Non-pigmented ciliary epithelial cell (primary cell): ENCODE measurements at regions not wholly inside any gene's neighbourhood (a gene's known extent, or its start where the extent isn't known, plus 50 kb on each side); places are given as distances from the start of the nearest gene placed in this dataset.
"Not testable (repeated sequence)": the region's sequence is repeated elsewhere in the genome, so short reads cannot be mapped to it uniquely, and the experiment has no call there.

Experiments
- DNase-seq: peaks from one replicate; pipeline ENCODE4 v3.0.0-alpha.2; 2010; ENCODE audit warnings: low read depth

- no peak for DNase-seq
Measured at GRCh38 chr4:36590343-36590742, 308.9 kb downstream of the DTHD1 start.

GRCh38 chr4:36601864-36602495 is 320.6 kb downstream of the DTHD1 start:
- no peak for DNase-seq

- DNase-seq = no peak
Measured at GRCh38 chr4:36609661-36610060, 328.2 kb downstream of the DTHD1 start.

GRCh38 chr4:36610628-36611027 is 329.2 kb downstream of the DTHD1 start:
- no peak for DNase-seq

- DNase-seq = not testable (repeated sequence)
Measured at GRCh38 chr4:36613142-36613541, 331.7 kb downstream of the DTHD1 start.

- DNase-seq = no peak
Measured at GRCh38 chr4:36614011-36614410, 332.6 kb downstream of the DTHD1 start.

GRCh38 chr4:36618102-36618501 is 336.7 kb downstream of the DTHD1 start:
- no peak for DNase-seq

GRCh38 chr4:36624030-36624429 is 342.6 kb downstream of the DTHD1 start:
- no peak for DNase-seq

- DNase-seq = no peak
Measured at GRCh38 chr4:36638273-36638811, 356.9 kb downstream of the DTHD1 start.

GRCh38 chr4:36640876-36641275 is 359.5 kb downstream of the DTHD1 start:
- DNase-seq = no peak

GRCh38 chr4:36651253-36651652 is 369.8 kb downstream of the DTHD1 start:
- no peak for DNase-seq

GRCh38 chr4:36652857-36653256 is 371.4 kb downstream of the DTHD1 start:
- no peak for DNase-seq

- no peak for DNase-seq
Measured at GRCh38 chr4:36665985-36666527, 384.6 kb downstream of the DTHD1 start.

- DNase-seq = no peak
Measured at GRCh38 chr4:36675436-36675835, 394.0 kb downstream of the DTHD1 start.

- no peak for DNase-seq
Measured at GRCh38 chr4:36676139-36677050, 395.0 kb downstream of the DTHD1 start.

GRCh38 chr4:36677112-36677511 is 395.7 kb downstream of the DTHD1 start:
- DNase-seq = no peak

GRCh38 chr4:36677874-36678273 is 396.5 kb downstream of the DTHD1 start:
- no peak for DNase-seq

- no peak for DNase-seq
Measured at GRCh38 chr4:36687681-36688080, 406.3 kb downstream of the DTHD1 start.

- no peak for DNase-seq
Measured at GRCh38 chr4:36692586-36692985, 411.2 kb downstream of the DTHD1 start.

GRCh38 chr4:36702245-36702644 is 420.8 kb downstream of the DTHD1 start:
- no peak for DNase-seq

GRCh38 chr4:36704289-36704688 is 422.9 kb downstream of the DTHD1 start:
- no peak for DNase-seq

- DNase-seq = no peak
Measured at GRCh38 chr4:36709991-36710390, 428.6 kb downstream of the DTHD1 start.

- DNase-seq = no peak
Measured at GRCh38 chr4:36712013-36712412, 430.6 kb downstream of the DTHD1 start.
